Glutamatergic neuron (in vitro differentiated cells): ENCODE measurements at regions not wholly inside any gene's neighbourhood (a gene's known extent, or its start where the extent isn't known, plus 50 kb on each side); places are given as distances from the start of the nearest gene placed in this dataset.

Experiments
- DNase-seq: peaks from one replicate; pipeline ENCODE4 v3.0.0; 2022
- H3K27ac Mint-ChIP-seq: one replicate; pipeline ENCODE4 v1.8.0; 2020; ENCODE audit warnings: mild to moderate bottlenecking, mixed read lengths, inconsistent platforms; ENCODE audit not compliant: unreplicated experiment
- H3K27me3 Mint-ChIP-seq: one replicate; pipeline ENCODE4 v1.8.0; 2020; ENCODE audit warnings: mild to moderate bottlenecking, moderate library complexity, mixed read lengths, inconsistent platforms; ENCODE audit not compliant: unreplicated experiment
- H3K36me3 Mint-ChIP-seq: one replicate; pipeline ENCODE4 v1.8.0; 2020; ENCODE audit warnings: mild to moderate bottlenecking, mixed read lengths, inconsistent platforms; ENCODE audit not compliant: unreplicated experiment
- H3K4me1 Mint-ChIP-seq: one replicate; pipeline ENCODE4 v1.8.0; 2020; ENCODE audit warnings: mild to moderate bottlenecking, low read depth, mixed read lengths, inconsistent platforms; ENCODE audit not compliant: unreplicated experiment
- H3K4me3 Mint-ChIP-seq: one replicate; pipeline ENCODE4 v1.8.0; 2020; ENCODE audit warnings: mild to moderate bottlenecking, mixed read lengths, inconsistent platforms; ENCODE audit not compliant: unreplicated experiment
- H3K9me3 Mint-ChIP-seq: one replicate; pipeline ENCODE4 v1.8.0; 2020; ENCODE audit warnings: mild to moderate bottlenecking, moderate library complexity, mixed read lengths, inconsistent platforms; ENCODE audit not compliant: unreplicated experiment
- CTCF ChIP-seq: fragments of 200-600 bp; sonication (generic); IDR thresholded peaks from one replicate; pipeline ENCODE4 v1.5.0; 2021; ENCODE audit not compliant: partially characterized antibody, unreplicated experiment

DNA sequence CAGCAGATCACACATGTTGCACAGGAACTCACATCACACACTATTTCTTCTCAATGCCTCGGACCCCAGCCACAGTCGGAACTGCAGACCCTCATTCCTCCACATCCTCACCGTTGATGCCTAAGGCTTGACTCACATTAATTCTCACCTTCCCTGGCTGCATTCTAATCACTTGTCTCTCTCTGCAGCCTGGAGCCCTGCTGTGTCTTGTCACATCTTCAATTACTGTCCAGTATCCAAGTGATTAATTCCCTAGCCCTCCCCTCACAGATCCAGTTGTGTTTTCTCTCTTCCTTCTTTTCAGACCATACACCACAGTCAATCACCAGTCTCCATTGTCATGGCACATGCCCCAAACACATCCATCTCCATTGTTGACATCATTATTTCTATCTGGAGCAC lies 592.4 kb upstream of the IGFBP3 start:
- no peak for TF ChIP-seq CTCF
- H3K4me1 Mint-ChIP-seq = no peaks in the 10 kb centered on the region
- DNase-seq = no peak
- H3K9me3 Mint-ChIP-seq = no peaks in the 10 kb centered on the region
- no peak overlapping the region for H3K4me3 Mint-ChIP-seq
- no peak overlapping the region for H3K27ac Mint-ChIP-seq
- no peaks in the 10 kb centered on the region for H3K27me3 Mint-ChIP-seq
- no peaks in the 10 kb centered on the region for H3K36me3 Mint-ChIP-seq

DNA sequence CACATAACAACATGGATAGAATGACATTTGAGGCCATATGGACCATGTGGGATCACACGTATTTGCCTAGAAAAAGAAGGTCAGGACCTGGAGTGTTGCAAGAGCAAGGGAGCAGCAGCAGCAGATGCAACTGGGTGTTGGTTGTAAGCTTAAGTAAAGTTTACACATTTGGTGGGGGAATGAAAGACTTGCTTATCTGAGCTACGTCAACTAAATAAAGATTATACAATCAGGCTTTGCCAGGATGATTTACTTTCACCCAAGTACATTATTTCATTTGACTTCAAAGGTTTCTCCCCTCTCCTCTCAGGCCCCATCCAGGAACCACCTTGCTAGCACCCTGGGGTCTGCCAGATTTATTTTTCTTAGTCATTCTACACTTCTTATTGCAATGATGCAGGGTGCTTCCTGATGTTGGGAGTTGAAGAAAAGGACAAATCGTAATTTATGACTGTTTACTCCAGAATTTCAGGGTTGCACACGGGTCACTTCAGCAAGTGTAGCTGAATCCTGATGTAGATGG lies 591.9 kb upstream of the IGFBP3 start:
- H3K4me1 Mint-ChIP-seq = no peaks in the 10 kb centered on the region
- no peak overlapping the region for H3K4me3 Mint-ChIP-seq
- no peaks in the 10 kb centered on the region for H3K36me3 Mint-ChIP-seq
- no peak for DNase-seq
- H3K27ac Mint-ChIP-seq = no peak overlapping the region
- H3K9me3 Mint-ChIP-seq = no peaks in the 10 kb centered on the region
- TF ChIP-seq CTCF = no peak
- no peaks in the 10 kb centered on the region for H3K27me3 Mint-ChIP-seq

DNA sequence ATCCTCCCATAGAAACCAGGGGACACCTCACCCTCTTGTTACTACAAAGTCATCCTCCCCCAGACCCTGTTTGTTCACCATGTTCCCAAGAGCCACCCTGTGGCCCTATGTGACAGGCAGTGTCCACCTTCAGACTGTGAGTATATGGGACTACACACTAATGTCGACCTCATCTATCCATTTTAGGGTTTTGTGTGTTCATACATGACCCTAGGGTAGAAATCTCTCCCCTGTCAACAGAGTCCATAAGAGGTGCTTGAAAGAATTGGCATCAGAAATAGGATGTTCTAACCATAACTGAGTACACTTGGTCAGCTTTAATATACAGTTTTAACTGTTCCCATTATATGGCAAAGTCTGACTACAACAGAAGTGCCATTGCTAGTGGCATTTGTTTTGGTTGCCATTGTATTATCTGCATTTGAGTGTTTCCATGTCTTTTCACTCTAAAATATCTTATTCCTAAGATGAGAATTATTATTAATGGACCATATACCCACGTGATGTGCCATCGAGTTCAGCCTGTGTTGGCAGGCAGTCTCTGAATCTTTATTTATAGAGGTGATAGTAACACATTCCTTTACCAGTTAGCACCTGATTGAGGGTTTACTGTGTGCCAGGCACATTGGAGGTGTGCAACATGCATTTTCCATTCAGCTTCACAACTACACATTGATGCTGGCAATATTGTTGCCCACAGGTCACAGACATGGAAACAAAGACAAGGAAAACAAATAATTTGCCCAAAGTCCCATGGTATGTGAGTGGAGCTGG lies 590.6 kb upstream of the IGFBP3 start:
- no peaks in the 10 kb centered on the region for H3K36me3 Mint-ChIP-seq
- no peak overlapping the region for H3K4me3 Mint-ChIP-seq
- H3K4me1 Mint-ChIP-seq = no peaks in the 10 kb centered on the region
- TF ChIP-seq CTCF = no peak
- H3K27me3 Mint-ChIP-seq = no peaks in the 10 kb centered on the region
- no peaks in the 10 kb centered on the region for H3K9me3 Mint-ChIP-seq
- no peak for DNase-seq
- no peak overlapping the region for H3K27ac Mint-ChIP-seq

DNA sequence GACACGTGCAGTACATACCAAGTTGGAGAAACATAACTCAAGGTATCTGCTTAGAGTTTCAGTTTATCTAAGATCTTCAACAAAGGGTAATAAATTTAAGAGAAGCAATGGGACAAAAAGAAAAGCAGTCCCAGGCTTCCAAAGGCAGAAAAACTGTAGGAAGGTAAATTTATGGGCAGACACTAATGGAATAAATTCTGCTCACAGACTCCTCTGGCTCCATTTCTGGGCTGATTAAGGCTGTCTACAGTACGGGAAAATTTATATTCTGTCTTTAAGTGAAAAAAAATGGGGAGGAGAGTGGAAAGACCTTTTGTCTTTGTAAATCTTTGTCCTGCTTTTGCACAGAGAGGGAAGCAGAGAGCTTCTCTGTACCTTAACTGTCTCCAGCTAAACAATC lies 587.5 kb upstream of the IGFBP3 start:
- no peaks in the 10 kb centered on the region for H3K4me1 Mint-ChIP-seq
- H3K27me3 Mint-ChIP-seq = no peaks in the 10 kb centered on the region
- DNase-seq = no peak
- H3K27ac Mint-ChIP-seq = no peak overlapping the region
- no peaks in the 10 kb centered on the region for H3K9me3 Mint-ChIP-seq
- H3K4me3 Mint-ChIP-seq = no peak overlapping the region
- no peaks in the 10 kb centered on the region for H3K36me3 Mint-ChIP-seq
- no peak for TF ChIP-seq CTCF

- Mint-ChIP-seq H3K9me3 (no peaks in the 10 kb centered on the region), H3K36me3 (no peaks in the 10 kb centered on the region), H3K4me1 (no peaks in the 10 kb centered on the region), H3K27ac (no peak overlapping the region), H3K4me3 (no peak overlapping the region), H3K27me3 (no peaks in the 10 kb centered on the region)
- no peak for DNase-seq
- no peak for TF ChIP-seq CTCF
Measured at GRCh38 chr7:46507560-46507959, 586.5 kb upstream of the IGFBP3 start.
